ENCODE measurements at regions not wholly inside any gene's neighbourhood (a gene's known extent, or its start where the extent isn't known, plus 50 kb on each side); places are given as distances from the start of the nearest gene placed in this dataset.

GRCh38 chr20:2210646-2211552 is 84.9 kb upstream of the TGM3 start:
- DNase-seq = peak; percentile 31
- TF ChIP-seq CTCF (IDR thresholded peaks at IDR 0.05) = no peak
- Histone ChIP-seq H3K4me1 (peaks cover 4% of the 10 kb centered on the region), H3K36me3 (no peaks in the 10 kb centered on the region), H3K27me3 (peaks cover 8% of the 10 kb centered on the region), H3K27ac (no peak overlapping the region), H3K9me3 (no peaks in the 10 kb centered on the region), H3K4me3 (no peak overlapping the region), H3K9ac (ENCODE audit: low read depth in 2 of 2, low read length in 2 of 2) (no peak overlapping the region)
- intact Hi-C loops (cut with DNase I) = no loop called here

GRCh38 chr20:2212456-2213015 is 83.3 kb upstream of the TGM3 start:
- Histone ChIP-seq H3K9me3 (no peaks in the 10 kb centered on the region), H3K36me3 (no peaks in the 10 kb centered on the region), H3K4me3 (no peak overlapping the region), H3K27ac (no peak overlapping the region), H3K27me3 (no peaks in the 10 kb centered on the region), H3K4me1 (no peaks in the 10 kb centered on the region), H3K9ac (ENCODE audit: low read depth in 2 of 2, low read length in 2 of 2) (no peak overlapping the region)
- intact Hi-C loops (cut with DNase I) = no loop called here
- TF ChIP-seq CTCF (IDR thresholded peaks at IDR 0.05) = no peak
- no peak for DNase-seq

GRCh38 chr20:2213401-2213800 is 82.4 kb upstream of the TGM3 start:
- intact Hi-C loops (cut with DNase I) = no loop called here
- no peak for TF ChIP-seq CTCF (IDR thresholded peaks at IDR 0.05)
- no peaks in the 10 kb centered on the region for H3K4me1 ChIP-seq
- H3K4me3 ChIP-seq = no peak overlapping the region
- no peak overlapping the region for H3K27ac ChIP-seq
- no peak overlapping the region for H3K9ac ChIP-seq (ENCODE audit: low read depth in 2 of 2, low read length in 2 of 2)
- no peaks in the 10 kb centered on the region for H3K27me3 ChIP-seq
- DNase-seq = no peak
- H3K9me3 ChIP-seq = no peaks in the 10 kb centered on the region
- no peaks in the 10 kb centered on the region for H3K36me3 ChIP-seq

GRCh38 chr20:2217857-2218539 is 77.8 kb upstream of the TGM3 start:
- no peak for TF ChIP-seq CTCF (IDR thresholded peaks at IDR 0.05)
- peak; percentile 27 for DNase-seq
- Histone ChIP-seq H3K9ac (ENCODE audit: low read depth in 2 of 2, low read length in 2 of 2) (no peak overlapping the region), H3K36me3 (no peaks in the 10 kb centered on the region), H3K4me1 (no peaks in the 10 kb centered on the region), H3K27me3 (no peaks in the 10 kb centered on the region), H3K27ac (no peak overlapping the region), H3K4me3 (no peak overlapping the region), H3K9me3 (no peaks in the 10 kb centered on the region)
- intact Hi-C loops (cut with DNase I) = no loop called here

GRCh38 chr20:2219481-2220006 is 76.3 kb upstream of the TGM3 start:
- Histone ChIP-seq H3K36me3 (no peaks in the 10 kb centered on the region), H3K9ac (ENCODE audit: low read depth in 2 of 2, low read length in 2 of 2) (no peak overlapping the region), H3K4me1 (no peaks in the 10 kb centered on the region), H3K4me3 (no peak overlapping the region), H3K27me3 (no peaks in the 10 kb centered on the region), H3K27ac (no peak overlapping the region), H3K9me3 (no peaks in the 10 kb centered on the region)
- intact Hi-C loops (cut with DNase I) = no loop called here
- DNase-seq = no peak
- TF ChIP-seq CTCF (IDR thresholded peaks at IDR 0.05) = no peak

Data from colonic mucosa (tissue), 4 donors.